ENCODE measurements at regions not wholly inside any gene's neighbourhood (a gene's known extent, or its start where the extent isn't known, plus 50 kb on each side); places are given as distances from the start of the nearest gene placed in this dataset.
"Not testable (repeated sequence)": the region's sequence is repeated elsewhere in the genome, so short reads cannot be mapped to it uniquely, and the experiment has no call there.

- H3K4me3 Mint-ChIP-seq: no peak overlapping the region
Observed at GRCh38 chr20:12243327-12243726, 325.6 kb downstream of the BTBD3 start.

GRCh38 chr20:12248481-12248880 is 330.8 kb downstream of the BTBD3 start:
- Mint-ChIP-seq H3K4me3 (no peak overlapping the region), H3K27ac (no peak overlapping the region), H3K4me1 (no peaks in the 10 kb centered on the region), H3K9me3 (ENCODE audit: insufficient read depth) (peaks cover 4% of the 10 kb centered on the region), H3K27me3 (no peaks in the 10 kb centered on the region)
- CTCF ChIA-PET: no interaction called here
- ATAC-seq (ENCODE audit: low read depth): no peak
- no peaks in the 10 kb centered on the region for H3K36me3 ChIP-seq (replicated peaks in 1 of 2; ENCODE audit: control extremely low read depth in 1 of 2, control insufficient read depth in 1 of 2, extremely low read depth in 1 of 2, insufficient read depth in 2 of 2, low read length in 1 of 2)
- no peaks in the 10 kb centered on the region for H3K4me1 ChIP-seq (ENCODE audit: control insufficient read depth in 2 of 2, insufficient read depth in 2 of 2, low read length in 2 of 2)
- no peak for TF ChIP-seq EZH2 (IDR thresholded peaks at IDR 0.05; ENCODE audit: borderline replicate concordance, insufficient read depth, low read depth, low read length, poor library complexity, severe bottlenecking)
- no peak for TF ChIP-seq CTCF (IDR thresholded peaks at IDR 0.05)
- no peaks in the 10 kb centered on the region for H4K20me1 ChIP-seq (ENCODE audit: control insufficient read depth, insufficient read depth, low read length, poor library complexity, severe bottlenecking)
- intact Hi-C loops (cut with micrococcal nuclease): no loop called here
- POLR2A ChIA-PET: no interaction called here
- H3K9ac ChIP-seq (ENCODE audit: low read length): no peak overlapping the region
- no peaks in the 10 kb centered on the region for H3K27me3 ChIP-seq (replicated peaks in 1 of 4; ENCODE audit: control extremely low read depth in 1 of 4, control insufficient read depth in 3 of 4, insufficient read depth in 4 of 4, low read length in 3 of 4)
- 80% methylated on average over 1 of the region's 2 CpGs for WGBS (ENCODE audit: insufficient coverage)
- no peaks in the 10 kb centered on the region for H3K9me3 ChIP-seq (ENCODE audit: control extremely low read depth in 1 of 3, control insufficient read depth in 2 of 3, insufficient read depth in 1 of 3, low read length in 2 of 3)
- H3K4me3 ChIP-seq (ENCODE audit: control extremely low read depth in 1 of 5, extremely low read depth in 1 of 5, insufficient read depth in 1 of 5, low read depth in 2 of 5, low read length in 4 of 5): no peak overlapping the region
- no peaks in the 10 kb centered on the region for H3K79me2 ChIP-seq (ENCODE audit: control insufficient read depth, insufficient read depth, low read length)
- H2AFZ ChIP-seq (ENCODE audit: insufficient read depth, low read depth, low read length, poor library complexity, severe bottlenecking): no peak overlapping the region
- DNase-seq: no peak
- H3K4me2 ChIP-seq (replicated peaks; ENCODE audit: low read depth, low read length, poor library complexity, severe bottlenecking): no peak overlapping the region
- H3K27ac ChIP-seq (ENCODE audit: low read length in 2 of 2): no peak overlapping the region

More at GRCh38 chr20:12243327-12243726, 325.6 kb downstream of the BTBD3 start:
- no peak for DNase-seq
- no peaks in the 10 kb centered on the region for H4K20me1 ChIP-seq (ENCODE audit: control insufficient read depth, insufficient read depth, low read length, poor library complexity, severe bottlenecking)
- ChIA-PET CTCF (no interaction called here), POLR2A (no interaction called here)
- H3K4me1 Mint-ChIP-seq: no peaks in the 10 kb centered on the region
- H3K4me1 ChIP-seq (ENCODE audit: control insufficient read depth in 2 of 2, insufficient read depth in 2 of 2, low read length in 2 of 2): no peaks in the 10 kb centered on the region
- WGBS (ENCODE audit: insufficient coverage): 67% methylated on average over 1 of the region's 5 CpGs
- no peak for TF ChIP-seq CTCF (IDR thresholded peaks at IDR 0.05)
- no peak for TF ChIP-seq EZH2 (IDR thresholded peaks at IDR 0.05; ENCODE audit: borderline replicate concordance, insufficient read depth, low read depth, low read length, poor library complexity, severe bottlenecking)
- H3K27me3 ChIP-seq (replicated peaks in 1 of 4; ENCODE audit: control extremely low read depth in 1 of 4, control insufficient read depth in 3 of 4, insufficient read depth in 4 of 4, low read length in 3 of 4): no peaks in the 10 kb centered on the region
- H2AFZ ChIP-seq (ENCODE audit: insufficient read depth, low read depth, low read length, poor library complexity, severe bottlenecking): no peak overlapping the region
- H3K9me3 ChIP-seq (ENCODE audit: control extremely low read depth in 1 of 3, control insufficient read depth in 2 of 3, insufficient read depth in 1 of 3, low read length in 2 of 3): no peaks in the 10 kb centered on the region
- no peak overlapping the region for H3K27ac ChIP-seq (ENCODE audit: low read length in 2 of 2)
- no peaks in the 10 kb centered on the region for H3K36me3 ChIP-seq (replicated peaks in 1 of 2; ENCODE audit: control extremely low read depth in 1 of 2, control insufficient read depth in 1 of 2, extremely low read depth in 1 of 2, insufficient read depth in 2 of 2, low read length in 1 of 2)
- intact Hi-C loops (cut with micrococcal nuclease): no loop called here
- no peaks in the 10 kb centered on the region for H3K9me3 Mint-ChIP-seq (ENCODE audit: insufficient read depth)
- H3K27me3 Mint-ChIP-seq: no peaks in the 10 kb centered on the region
- H3K27ac Mint-ChIP-seq: no peak overlapping the region
- no peak overlapping the region for H3K4me2 ChIP-seq (replicated peaks; ENCODE audit: low read depth, low read length, poor library complexity, severe bottlenecking)
- no peak overlapping the region for H3K4me3 ChIP-seq (ENCODE audit: control extremely low read depth in 1 of 5, extremely low read depth in 1 of 5, insufficient read depth in 1 of 5, low read depth in 2 of 5, low read length in 4 of 5)
- H3K79me2 ChIP-seq (ENCODE audit: control insufficient read depth, insufficient read depth, low read length): no peaks in the 10 kb centered on the region
- ATAC-seq (ENCODE audit: low read depth): no peak
- H3K9ac ChIP-seq (ENCODE audit: low read length): no peak overlapping the region

- H3K4me1 Mint-ChIP-seq; H3K4me3 ChIP-seq (ENCODE audit: control extremely low read depth in 1 of 5, extremely low read depth in 1 of 5, insufficient read depth in 1 of 5, low read depth in 2 of 5, low read length in 4 of 5); H3K27me3 ChIP-seq (replicated peaks in 1 of 4; ENCODE audit: control extremely low read depth in 1 of 4, control insufficient read depth in 3 of 4, insufficient read depth in 4 of 4, low read length in 3 of 4); intact Hi-C loops (cut with micrococcal nuclease); H3K79me2 ChIP-seq (ENCODE audit: control insufficient read depth, insufficient read depth, low read length); DNase-seq; H3K27ac ChIP-seq (ENCODE audit: low read length in 2 of 2); H3K4me2 ChIP-seq (replicated peaks; ENCODE audit: low read depth, low read length, poor library complexity, severe bottlenecking); ATAC-seq (ENCODE audit: low read depth); H3K9ac ChIP-seq (ENCODE audit: low read length); H3K27ac Mint-ChIP-seq; H3K36me3 ChIP-seq (replicated peaks in 1 of 2; ENCODE audit: control extremely low read depth in 1 of 2, control insufficient read depth in 1 of 2, extremely low read depth in 1 of 2, insufficient read depth in 2 of 2, low read length in 1 of 2); H4K20me1 ChIP-seq (ENCODE audit: control insufficient read depth, insufficient read depth, low read length, poor library complexity, severe bottlenecking); H3K9me3 ChIP-seq (ENCODE audit: control extremely low read depth in 1 of 3, control insufficient read depth in 2 of 3, insufficient read depth in 1 of 3, low read length in 2 of 3); H3K9me3 Mint-ChIP-seq (ENCODE audit: insufficient read depth); POLR2A ChIA-PET; H3K4me3 Mint-ChIP-seq; H3K27me3 Mint-ChIP-seq; H2AFZ ChIP-seq (ENCODE audit: insufficient read depth, low read depth, low read length, poor library complexity, severe bottlenecking); H3K4me1 ChIP-seq (ENCODE audit: control insufficient read depth in 2 of 2, insufficient read depth in 2 of 2, low read length in 2 of 2); CTCF ChIA-PET: not testable (repeated sequence)
- no CpG with 5 or more reads among the region's 1 CpG for WGBS (ENCODE audit: insufficient coverage)
Observed at GRCh38 chr20:12250661-12251060, 333.0 kb downstream of the BTBD3 start.

Data from B cell (primary cell).